ACC112 (cell line): ENCODE measurements at regions not wholly inside any gene's neighbourhood (a gene's known extent, or its start where the extent isn't known, plus 50 kb on each side); places are given as distances from the start of the nearest gene placed in this dataset.

ENCODE experiments used
- H2AFZ ChIP-seq: fragments of 200-600 bp; sonication (generic); one replicate; pipeline ENCODE4 v1.6.0; 2017; ENCODE audit warnings: antibody characterized with exemption, low read length; ENCODE audit not compliant: unreplicated experiment
- H3K27ac ChIP-seq: fragments of 200-600 bp; sonication (generic); 2 replicates; pipeline ENCODE4 v1.5.1; 2014; ENCODE audit warnings: low read depth, mild to moderate bottlenecking, antibody characterized with exemption, low read length, moderate library complexity
- H3K27me3 ChIP-seq: fragments of 200-600 bp; sonication (generic); 2 replicates; pipeline ENCODE4 v1.6.1; 2014; ENCODE audit warnings: mild to moderate bottlenecking, antibody characterized with exemption, low read length, moderate library complexity, mixed read lengths; ENCODE audit not compliant: insufficient read depth
- H3K36me3 ChIP-seq: fragments of 200-600 bp; sonication (generic); 2 replicates; pipeline ENCODE4 v1.6.1; 2016; ENCODE audit warnings: mild to moderate bottlenecking, antibody characterized with exemption, low read length, moderate library complexity, mixed read lengths; ENCODE audit not compliant: insufficient read depth
- H3K4me1 ChIP-seq: fragments of 200-600 bp; sonication (generic); one replicate; pipeline ENCODE4 v1.6.1; 2016; ENCODE audit warnings: low read length, mixed read lengths; ENCODE audit not compliant: insufficient read depth, unreplicated experiment, control insufficient read depth
- H3K4me3 ChIP-seq: fragments of 200-600 bp; sonication (generic); 2 replicates; pipeline ENCODE4 v1.5.1; 2014; ENCODE audit warnings: mild to moderate bottlenecking, low read depth, low read length
- H3K79me2 ChIP-seq: fragments of 200-600 bp; sonication (generic); one replicate; pipeline ENCODE4 v1.6.0; 2016; ENCODE audit warnings: low read length; ENCODE audit not compliant: control insufficient read depth, unreplicated experiment, insufficient read depth

GRCh38 chr11:113526521-113526920 lies 51.3 kb upstream of the DRD2 start:
- Histone ChIP-seq H3K36me3 (no peaks in the 10 kb centered on the region), H3K79me2 (no peaks in the 10 kb centered on the region), H3K27ac (no peak overlapping the region), H3K27me3 (peaks cover 59% of the 10 kb centered on the region), H3K4me3 (no peak overlapping the region), H3K4me1 (no peaks in the 10 kb centered on the region), H2AFZ (no peak overlapping the region)
